Spinal cord (tissue), 9 donors: ENCODE measurements at regions not wholly inside any gene's neighbourhood (a gene's known extent, or its start where the extent isn't known, plus 50 kb on each side); places are given as distances from the start of the nearest gene placed in this dataset.

Experiments used
- DNase-seq, 6 donors: peaks; one replicate each; pipeline versions ENCODE4 v3.0.0 to v3.0.0-alpha.2; 2013 to 2015; ENCODE audit warnings: low spot score in 6 of 6, low read depth in 4 of 6
- H3K27ac ChIP-seq: one replicate; pipeline ENCODE4 v1.5.1; 2013; ENCODE audit warnings: low read depth, low read length, control low read depth
- H3K27me3 ChIP-seq: one replicate; pipeline ENCODE4 v1.6.1; 2013; ENCODE audit warnings: low read length; ENCODE audit not compliant: control insufficient read depth, insufficient read depth
- H3K36me3 ChIP-seq: one replicate; pipeline ENCODE4 v1.6.1; 2013; ENCODE audit warnings: low read length; ENCODE audit not compliant: control insufficient read depth, insufficient read depth
- H3K4me1 ChIP-seq: one replicate; pipeline ENCODE4 v1.6.1; 2013; ENCODE audit warnings: low read length; ENCODE audit not compliant: control insufficient read depth, insufficient read depth
- H3K4me3 ChIP-seq: one replicate; pipeline ENCODE4 v1.5.1; 2013; ENCODE audit warnings: low read depth, low read length, control low read depth
- H3K9me3 ChIP-seq: one replicate; pipeline ENCODE4 v1.6.1; 2013; ENCODE audit warnings: low read length; ENCODE audit not compliant: control insufficient read depth, insufficient read depth
- WGBS: methylation state at CpG from one replicate; pipeline ENCODE4 v1.1.5; 2013; ENCODE audit warnings: missing lambda C conversion rate; ENCODE audit not compliant: insufficient coverage; 5-methylcytosine and 5-hydroxymethylcytosine counted together
- donor health status: healthy.

DNA sequence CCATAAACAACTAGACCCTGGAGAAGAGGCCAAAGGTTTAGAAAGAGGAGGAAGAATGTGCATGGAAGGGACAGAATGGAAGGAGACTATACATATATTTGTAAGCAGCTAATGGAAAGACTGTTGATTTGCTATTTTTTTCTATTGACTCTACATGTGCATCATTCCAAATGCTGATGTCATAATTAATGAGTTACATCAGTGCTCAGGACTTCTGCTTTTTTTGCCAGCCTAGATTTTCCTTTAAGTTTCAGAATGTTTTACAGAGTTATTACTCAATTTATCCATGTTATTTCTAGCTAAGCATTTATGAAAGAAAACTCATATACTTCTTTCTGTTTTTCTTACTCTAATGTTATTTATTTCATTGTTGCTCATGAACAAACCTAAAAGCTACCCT is 62.6 kb upstream of the VGLL3 start:
- no peaks in the 10 kb centered on the region for H3K27me3 ChIP-seq
- DNase-seq, result no peak
- no peak overlapping the region for H3K27ac ChIP-seq

DNA sequence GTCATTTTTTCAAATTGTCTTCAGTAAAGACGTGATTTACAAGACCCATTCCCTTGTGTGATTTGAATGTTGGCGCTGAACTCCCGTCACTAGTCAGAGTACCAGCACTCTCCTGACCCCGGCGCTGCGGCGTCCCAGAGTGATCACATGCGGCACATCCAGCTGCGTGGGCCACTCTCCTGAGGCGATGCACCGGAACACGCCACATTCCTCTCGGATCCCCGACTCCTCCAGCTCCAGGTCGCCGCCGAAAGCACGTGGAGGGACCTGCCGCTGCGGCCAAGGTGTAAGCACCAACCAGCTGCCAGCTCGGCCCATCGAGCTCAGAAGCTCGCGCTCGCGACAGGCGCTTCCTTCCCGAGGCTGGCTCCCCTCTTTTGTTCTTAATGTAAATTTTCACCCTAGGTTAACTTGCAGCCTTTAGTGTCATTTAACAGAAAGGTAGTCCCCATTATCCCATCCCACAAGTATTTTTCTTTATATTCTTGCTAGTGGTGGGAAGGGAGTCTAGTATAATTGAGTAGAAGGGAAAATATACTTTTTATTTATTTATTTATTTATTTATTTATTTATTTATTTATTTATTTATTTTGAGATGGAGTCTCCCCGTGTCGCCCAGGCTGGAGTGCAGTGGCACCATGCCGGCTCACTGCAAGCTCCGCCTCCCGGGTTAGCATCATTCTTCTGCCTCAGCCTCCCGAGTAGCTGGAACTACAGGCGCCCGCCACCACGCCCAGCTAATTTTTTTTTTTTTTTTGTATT is 61.7 kb upstream of the VGLL3 start:
- WGBS, result 63% methylated on average over 20 of the region's 37 CpGs
- DNase-seq, result peak in 1 of 6 donors; percentile 9
- no peak overlapping the region for H3K27ac ChIP-seq
- H3K9me3 ChIP-seq, result peaks cover 2% of the 10 kb centered on the region
- H3K27me3 ChIP-seq, result no peaks in the 10 kb centered on the region
- peaks cover 3% of the 10 kb centered on the region for H3K4me1 ChIP-seq
- peak overlapping the region; percentile 12 for H3K4me3 ChIP-seq
- H3K36me3 ChIP-seq, result no peaks in the 10 kb centered on the region

More for the DNA sequence above, 62.6 kb upstream of the VGLL3 start:
- Histone ChIP-seq H3K36me3 (no peaks in the 10 kb centered on the region), H3K9me3 (peaks cover 2% of the 10 kb centered on the region), H3K4me1 (peaks cover 3% of the 10 kb centered on the region), H3K4me3 (no peak overlapping the region)

DNA sequence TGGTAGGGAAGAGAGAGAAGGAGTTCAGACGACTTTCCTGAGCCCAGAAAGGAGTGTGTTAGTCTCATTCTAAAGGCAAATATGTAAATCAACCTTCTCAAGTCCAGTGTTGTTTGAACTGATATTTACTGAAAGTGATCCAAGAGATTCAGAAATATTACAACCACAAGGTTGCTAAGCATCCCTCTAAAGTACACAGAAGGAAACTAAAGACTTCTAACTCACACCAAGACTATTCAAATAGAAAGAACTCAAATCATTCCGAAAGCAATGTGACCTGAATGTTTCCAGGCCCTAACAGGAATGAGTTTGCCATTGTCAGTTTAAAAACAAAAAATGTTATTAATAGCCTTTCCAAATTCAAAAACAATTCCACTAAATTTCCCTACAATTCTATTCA is 56.9 kb upstream of the VGLL3 start:
- no peak for DNase-seq
- Histone ChIP-seq H3K36me3 (no peaks in the 10 kb centered on the region), H3K4me3 (no peak overlapping the region), H3K4me1 (peaks cover 3% of the 10 kb centered on the region), H3K9me3 (no peaks in the 10 kb centered on the region), H3K27me3 (no peaks in the 10 kb centered on the region), H3K27ac (no peak overlapping the region)
- no CpG with 5 or more reads among the region's 2 CpGs for WGBS

DNA sequence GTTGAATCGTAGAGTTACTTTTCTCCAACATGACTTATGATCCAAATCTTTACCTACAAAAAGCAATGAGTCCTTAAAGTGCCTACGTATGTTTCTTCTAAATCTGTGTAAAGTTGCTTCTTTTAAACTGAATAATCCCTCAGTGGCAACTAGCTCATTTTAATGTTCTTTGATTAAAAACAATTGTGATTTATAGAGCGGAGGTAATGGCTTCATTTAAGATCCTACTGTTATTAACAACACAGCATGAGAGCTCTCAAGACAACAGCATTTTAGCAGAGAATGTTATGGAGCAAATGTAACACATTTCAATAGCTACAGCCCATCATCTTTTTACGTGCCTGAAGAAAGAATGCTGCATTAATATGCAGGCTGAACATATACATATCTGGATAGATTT is 55.3 kb upstream of the VGLL3 start:
- Histone ChIP-seq H3K27ac (no peak overlapping the region), H3K9me3 (no peaks in the 10 kb centered on the region), H3K27me3 (no peaks in the 10 kb centered on the region), H3K36me3 (no peaks in the 10 kb centered on the region), H3K4me1 (no peaks in the 10 kb centered on the region), H3K4me3 (no peak overlapping the region)
- DNase-seq, result peak in 2 of 6 donors; percentile 39 to 90
- no CpG with 5 or more reads among the region's 4 CpGs for WGBS

DNA sequence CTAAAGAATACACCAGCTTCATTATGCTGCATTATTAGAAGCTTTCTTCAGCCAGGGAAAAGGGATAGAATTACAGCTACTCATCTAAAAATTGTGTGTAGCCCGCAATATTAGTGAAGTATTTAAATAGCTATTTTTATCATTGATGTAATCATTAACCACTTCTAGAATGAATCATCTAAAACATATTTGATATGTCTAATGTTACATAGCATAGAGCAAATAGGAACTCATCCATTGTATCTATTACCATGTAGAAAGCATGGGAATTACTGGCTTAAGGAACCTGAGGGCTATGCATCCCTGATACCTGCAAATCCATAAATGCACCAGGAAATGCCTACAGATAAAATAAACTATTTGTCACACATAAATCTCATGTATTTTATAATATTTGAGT is 54.5 kb upstream of the VGLL3 start:
- Histone ChIP-seq H3K27ac (no peak overlapping the region), H3K4me1 (no peaks in the 10 kb centered on the region), H3K27me3 (no peaks in the 10 kb centered on the region), H3K36me3 (no peaks in the 10 kb centered on the region), H3K4me3 (no peak overlapping the region), H3K9me3 (no peaks in the 10 kb centered on the region)
- no peak for DNase-seq
- WGBS, result no CpG with 5 or more reads among the region's 1 CpG

DNA sequence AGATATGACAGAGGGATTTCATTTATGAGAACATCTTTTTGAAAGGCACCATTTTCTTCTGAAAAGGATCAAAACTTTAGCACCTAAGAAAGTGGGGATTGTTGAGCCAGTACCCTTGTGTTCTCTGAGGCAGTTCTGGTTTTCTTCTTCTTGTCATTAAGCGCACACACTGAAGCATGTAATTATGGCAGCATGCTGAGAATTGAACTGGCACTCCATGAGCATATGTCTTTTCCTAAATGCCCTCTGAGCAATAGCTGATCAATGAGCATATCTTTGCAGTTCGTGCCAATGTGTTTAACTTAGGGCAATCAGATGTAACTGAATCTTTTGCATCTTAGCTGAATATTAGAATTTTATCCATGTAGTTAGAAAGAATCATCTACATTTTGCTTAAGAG is 53.9 kb upstream of the VGLL3 start:
- H3K9me3 ChIP-seq, result no peaks in the 10 kb centered on the region
- WGBS, result 100% methylated on average over 1 of the region's 2 CpGs
- no peaks in the 10 kb centered on the region for H3K36me3 ChIP-seq
- peak in 1 of 6 donors; percentile 86 for DNase-seq
- H3K4me3 ChIP-seq, result no peak overlapping the region
- no peak overlapping the region for H3K27ac ChIP-seq
- H3K27me3 ChIP-seq, result no peaks in the 10 kb centered on the region
- no peaks in the 10 kb centered on the region for H3K4me1 ChIP-seq

DNA sequence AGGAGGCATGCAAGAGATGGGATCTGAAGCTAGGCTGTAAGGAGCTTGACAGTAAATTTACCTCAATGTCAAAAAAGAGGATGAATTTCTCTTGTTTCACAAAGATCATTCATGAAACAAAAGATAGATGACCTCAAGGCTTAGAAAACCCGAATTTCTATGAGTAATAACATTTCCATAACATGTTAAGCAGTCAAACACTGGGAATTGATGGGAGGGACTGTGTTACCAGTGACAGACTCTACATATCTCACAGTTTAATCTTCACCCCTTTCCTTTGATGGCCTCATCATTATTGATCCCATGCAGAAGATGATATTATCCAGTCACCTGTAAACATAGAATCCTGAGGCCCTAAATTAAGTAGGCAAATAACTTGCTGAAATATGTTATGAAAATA is 53.5 kb upstream of the VGLL3 start:
- Histone ChIP-seq H3K4me1 (no peaks in the 10 kb centered on the region), H3K4me3 (no peak overlapping the region), H3K27ac (no peak overlapping the region), H3K36me3 (no peaks in the 10 kb centered on the region), H3K9me3 (no peaks in the 10 kb centered on the region), H3K27me3 (no peaks in the 10 kb centered on the region)
- no CpG with 5 or more reads among the region's 1 CpG for WGBS
- DNase-seq, result no peak

DNA sequence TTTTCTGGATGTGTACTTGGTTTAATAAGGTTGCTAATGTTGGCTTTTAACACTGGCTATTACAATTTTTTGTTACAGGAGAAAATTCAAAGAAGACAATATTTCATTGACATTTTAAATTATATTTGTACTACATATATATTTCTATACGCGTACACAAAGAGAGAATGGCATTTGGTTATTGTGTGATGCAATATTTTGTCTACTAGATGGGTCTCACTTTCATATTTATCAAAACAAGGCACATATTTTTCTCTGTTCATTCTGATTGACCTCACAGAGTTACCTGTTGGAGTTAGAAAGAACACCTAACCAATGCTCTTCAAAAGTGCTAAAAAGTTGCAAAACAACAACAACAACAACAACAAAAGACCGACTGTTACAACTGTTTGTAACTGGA is 50.2 kb upstream of the VGLL3 start:
- Histone ChIP-seq H3K4me1 (no peaks in the 10 kb centered on the region), H3K27ac (no peak overlapping the region), H3K4me3 (no peak overlapping the region), H3K9me3 (no peaks in the 10 kb centered on the region), H3K36me3 (no peaks in the 10 kb centered on the region), H3K27me3 (no peaks in the 10 kb centered on the region)
- no CpG with 5 or more reads among the region's 3 CpGs for WGBS
- DNase-seq, result no peak
